Hippocampal formation (tissue), 2 donors: ENCODE measurements at regions not wholly inside any gene's neighbourhood (a gene's known extent, or its start where the extent isn't known, plus 50 kb on each side); places are given as distances from the start of the nearest gene placed in this dataset.
"Not testable (repeated sequence)": the region's sequence is repeated elsewhere in the genome, so short reads cannot be mapped to it uniquely, and the experiment has no call there.

Experiments
- DNase-seq, 2 donors: peaks; one replicate each; lab custom pipeline; 2025; lab: John Stamatoyannopoulos, UW

- DNase-seq: no peak
Observed at GRCh38 chr4:96317891-96318290, 478.0 kb downstream of the PDHA2 start.

- no peak for DNase-seq
Observed at GRCh38 chr4:96326846-96327245, 487.0 kb downstream of the PDHA2 start.

DNA sequence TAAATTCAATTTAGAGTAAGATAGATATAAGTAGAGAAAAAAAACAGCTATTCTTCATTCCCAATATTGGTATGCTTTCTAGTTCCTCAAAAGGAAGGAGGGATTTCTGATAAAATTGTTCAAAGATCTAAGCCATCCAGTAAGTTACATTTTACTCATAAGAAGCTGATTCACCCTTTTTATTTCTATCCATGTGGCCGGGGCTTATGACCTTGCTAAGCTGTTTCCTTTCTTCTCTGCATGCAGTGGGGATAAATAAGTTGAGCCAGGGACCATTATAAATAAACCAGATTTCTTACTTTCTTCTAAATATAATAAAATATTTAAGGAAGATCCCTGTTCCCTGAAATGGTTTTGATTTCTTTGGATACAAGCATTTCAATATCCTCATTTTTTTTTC is 502.3 kb downstream of the PDHA2 start:
- no peak for DNase-seq

- DNase-seq: no peak
Observed at GRCh38 chr4:96342790-96343455, 503.0 kb downstream of the PDHA2 start.

- DNase-seq: no peak
Observed at GRCh38 chr4:96343836-96344235, 503.9 kb downstream of the PDHA2 start.

GRCh38 chr4:96347582-96347981 is 507.7 kb downstream of the PDHA2 start:
- no peak for DNase-seq

GRCh38 chr4:96352051-96352517 is 512.2 kb downstream of the PDHA2 start:
- no peak for DNase-seq

- no peak for DNase-seq
Observed at GRCh38 chr4:96354036-96354712, 514.3 kb downstream of the PDHA2 start.

DNA sequence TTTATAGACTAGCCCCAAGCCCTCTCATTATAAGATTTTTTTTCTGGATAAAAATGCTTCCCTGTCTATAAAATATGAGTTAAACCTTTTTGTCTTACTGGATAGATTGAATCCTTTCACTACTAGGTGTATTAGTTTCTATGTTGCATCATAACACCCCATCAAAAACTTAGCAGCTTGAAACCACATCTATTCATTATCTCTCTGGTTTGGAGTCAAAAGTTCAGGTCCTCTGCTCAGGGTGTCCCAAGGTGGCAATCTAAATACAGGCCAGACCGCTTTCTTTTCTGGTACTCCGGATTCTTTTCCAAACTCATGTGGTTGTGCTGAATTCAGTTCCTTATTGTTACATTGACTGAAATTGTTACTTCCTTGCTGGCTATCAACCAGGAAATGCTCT is 515.5 kb downstream of the PDHA2 start:
- no peak for DNase-seq

GRCh38 chr4:96356591-96357370 is 516.9 kb downstream of the PDHA2 start:
- no peak for DNase-seq

GRCh38 chr4:96366632-96367031 is 526.7 kb downstream of the PDHA2 start:
- no peak for DNase-seq

DNA sequence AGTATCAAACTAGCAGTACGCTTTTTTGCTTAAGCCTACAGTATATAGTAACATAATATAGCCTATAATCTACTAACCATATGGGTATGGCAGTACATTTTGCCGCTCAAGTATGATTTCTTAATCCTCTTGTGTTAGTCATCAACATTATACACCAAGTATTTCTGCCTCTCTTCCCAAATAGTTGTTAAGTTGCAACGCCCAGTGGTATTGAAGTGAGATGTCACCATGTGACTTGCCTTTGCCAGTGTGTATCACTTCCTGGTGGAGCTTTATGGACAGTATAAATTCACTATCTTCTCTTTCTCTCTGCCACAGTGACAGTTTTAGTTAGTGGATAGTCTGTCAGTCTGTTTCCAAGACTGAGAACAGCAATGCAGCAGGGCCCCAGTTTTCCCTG is 535.5 kb downstream of the PDHA2 start:
- DNase-seq: no peak

DNA sequence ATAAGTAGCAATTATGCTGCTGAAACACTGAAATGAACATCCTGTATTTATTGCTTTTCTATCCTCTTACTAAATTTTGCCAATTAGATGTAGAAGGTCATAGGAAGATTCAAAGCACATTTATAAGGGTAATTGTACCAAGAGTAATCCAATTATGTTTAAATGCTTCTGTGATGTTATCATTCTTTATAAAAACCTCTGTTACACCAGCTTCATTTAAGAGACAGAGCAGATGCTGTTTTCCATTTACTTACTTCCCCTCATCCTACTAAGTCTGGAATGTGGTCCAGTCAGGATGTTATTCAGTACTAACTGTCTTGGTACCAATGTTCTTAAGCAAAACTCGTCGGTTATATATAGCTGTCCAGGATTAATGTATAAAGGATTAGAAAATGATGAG is 539.6 kb downstream of the PDHA2 start:
- DNase-seq: no peak

- DNase-seq: no peak
Observed at GRCh38 chr4:96380106-96380505, 540.2 kb downstream of the PDHA2 start.

- DNase-seq: no peak
Observed at GRCh38 chr4:96383349-96383748, 543.5 kb downstream of the PDHA2 start.

- DNase-seq: no peak
Observed at GRCh38 chr4:96389770-96390169, 549.9 kb downstream of the PDHA2 start.

DNA sequence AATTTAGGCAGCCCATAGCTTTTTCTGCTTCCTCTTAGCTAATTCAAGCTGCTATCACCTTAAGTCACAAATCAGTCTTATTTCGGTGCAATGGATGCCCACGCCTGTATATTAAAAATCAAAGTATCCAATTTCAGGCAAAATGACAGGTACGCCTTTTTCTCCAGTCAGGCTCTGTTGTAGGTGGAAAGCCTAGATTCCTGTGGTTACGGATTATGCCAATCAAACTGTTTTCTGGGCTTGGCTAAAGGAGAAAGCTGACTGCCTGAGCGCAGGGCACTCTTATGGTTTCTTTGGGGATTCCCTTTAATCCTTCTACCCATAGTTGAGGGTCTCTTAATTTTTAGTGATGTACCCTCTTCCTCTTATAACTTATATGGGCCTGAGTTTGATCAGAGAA is 550.5 kb downstream of the PDHA2 start:
- no peak for DNase-seq

GRCh38 chr4:96395747-96396146 is 555.9 kb downstream of the PDHA2 start:
- no peak for DNase-seq

- no peak for DNase-seq
Observed at GRCh38 chr4:96406742-96407141, 566.8 kb downstream of the PDHA2 start.

DNA sequence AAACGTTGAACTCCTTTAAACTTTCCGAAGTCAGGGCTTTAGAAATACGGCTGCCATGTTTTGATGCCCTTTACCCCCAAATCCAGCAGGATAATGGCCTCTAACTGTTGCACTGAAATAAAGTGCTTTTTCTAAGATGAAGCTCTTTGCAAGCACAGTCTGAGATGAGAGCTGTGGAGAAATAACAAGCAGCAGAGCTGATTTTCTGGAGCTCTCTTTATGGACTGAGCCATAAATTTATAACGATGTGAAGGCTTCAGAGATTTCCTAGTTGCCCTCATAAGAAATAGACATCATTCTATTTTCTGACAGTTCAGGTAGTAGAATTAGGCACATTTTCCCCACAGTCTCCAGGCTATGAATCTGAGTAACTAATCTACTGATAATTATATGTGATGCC is 567.3 kb downstream of the PDHA2 start:
- DNase-seq: no peak

- no peak for DNase-seq
Observed at GRCh38 chr4:96407738-96408463, 568.0 kb downstream of the PDHA2 start.

DNA sequence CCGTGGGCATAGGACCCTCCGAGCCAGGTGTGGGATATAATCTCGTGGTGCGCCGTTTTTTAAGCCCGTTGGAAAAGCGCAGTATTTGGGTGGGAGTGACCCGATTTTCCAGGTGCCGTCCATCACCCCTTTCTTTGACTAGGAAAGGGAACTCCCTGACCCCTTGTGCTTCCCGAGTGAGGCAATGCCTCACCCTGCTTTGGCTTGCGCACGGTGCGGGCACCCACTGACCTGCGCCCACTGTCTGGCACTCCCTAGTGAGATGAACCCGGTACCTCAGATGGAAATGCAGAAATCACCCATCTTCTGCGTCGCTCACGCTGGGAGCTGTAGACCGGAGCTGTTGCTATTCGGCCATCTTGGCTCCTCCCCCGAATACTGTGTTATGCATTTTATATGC is 575.0 kb downstream of the PDHA2 start:
- not testable (repeated sequence) for DNase-seq
